Caco-2 (cell line): ENCODE measurements at regions not wholly inside any gene's neighbourhood (a gene's known extent, or its start where the extent isn't known, plus 50 kb on each side); places are given as distances from the start of the nearest gene placed in this dataset.

Experiments
- BruUV-seq: library from RNA; stranded (reverse); fragments of 400-500 nt; replicated peaks from 2 replicates; lab custom pipeline; 2021; lab: Mats Ljungman, UMichigan
- CTCF ChIA-PET: fragments of 300-600 bp; sonication (Branson Sonifier 250); formaldehyde crosslinking; loops from one replicate; lab custom pipeline; 2022; ENCODE audit warnings: antibody characterized with exemption; lab: Charles Lee
- POLR2A ChIA-PET: fragments of 300-600 bp; sonication (Branson Sonifier 250); formaldehyde crosslinking; loops from one replicate; lab custom pipeline; 2022; ENCODE audit warnings: antibody characterized with exemption; lab: Charles Lee
- DNase-seq, 2 experiments: peaks; one replicate each; pipeline versions ENCODE4 v3.0.0 to v3.0.0-alpha.2; 2020 to 2022
- H3K27me3 ChIP-seq: replicated peaks from 2 replicates; pipeline ENCODE4 v1.6.0; 2011; ENCODE audit warnings: low read length; ENCODE audit not compliant: control insufficient read depth, insufficient read depth
- H3K36me3 ChIP-seq: 2 replicates; pipeline ENCODE4 v1.5.1; 2011; ENCODE audit warnings: low read length; ENCODE audit not compliant: control insufficient read depth, insufficient read depth
- H3K4me1 ChIP-seq: fragments of 250-450 bp; sonication (Bioruptor Pico); 2 replicates; pipeline ENCODE4 v1.5.1; 2020; ENCODE audit warnings: mild to moderate bottlenecking
- H3K4me3 ChIP-seq: 2 replicates; pipeline ENCODE4 v1.5.1; 2011; ENCODE audit warnings: low read depth, mild to moderate bottlenecking, control low read depth, low read length
- H3K9me3 ChIP-seq: fragments of 250-450 bp; sonication (Bioruptor Pico); 2 replicates; pipeline ENCODE4 v1.5.1; 2020; ENCODE audit warnings: mild to moderate bottlenecking, moderate library complexity
- H3K27ac Mint-ChIP-seq: one replicate; pipeline ENCODE4 v1.8.0; 2022; ENCODE audit warnings: mixed read lengths; ENCODE audit not compliant: unreplicated experiment
- H3K27me3 Mint-ChIP-seq: one replicate; pipeline ENCODE4 v1.8.0; 2022; ENCODE audit warnings: mixed read lengths; ENCODE audit not compliant: insufficient read depth, unreplicated experiment
- H3K36me3 Mint-ChIP-seq: one replicate; pipeline ENCODE4 v1.8.0; 2022; ENCODE audit warnings: mild to moderate bottlenecking, mixed read lengths; ENCODE audit not compliant: insufficient read depth, unreplicated experiment
- H3K4me1 Mint-ChIP-seq: one replicate; pipeline ENCODE4 v1.8.0; 2022; ENCODE audit warnings: low read depth, mixed read lengths; ENCODE audit not compliant: unreplicated experiment
- H3K4me3 Mint-ChIP-seq: one replicate; pipeline ENCODE4 v1.8.0; 2022; ENCODE audit warnings: mild to moderate bottlenecking, moderate library complexity, mixed read lengths; ENCODE audit not compliant: unreplicated experiment
- H3K9me3 Mint-ChIP-seq: one replicate; pipeline ENCODE4 v1.8.0; 2022; ENCODE audit warnings: mixed read lengths; ENCODE audit not compliant: unreplicated experiment
- intact Hi-C: fragments of 100-400 bp; cut with micrococcal nuclease; formaldehyde crosslinking; loops from one replicate; pipeline ENCODE4 v1.10.0; 2022; ENCODE audit not compliant: unreplicated experiment
- TF ChIP-seq, protein P1 (sequence below), 2 experiments: fragments of 200-600 bp in 1 of 2; IDR thresholded peaks; 1 replicate in 1 of 2; 2 replicates in 1 of 2; pipeline versions ENCODE4 v1.5.1 to v1.8.0; 2011 to 2022; ENCODE audit warnings: antibody characterized with exemption in 1 of 2, control low read depth in 1 of 2, inconsistent platforms in 1 of 2, low read depth in 1 of 2, low read length in 1 of 2, mild to moderate bottlenecking in 1 of 2, moderate library complexity in 1 of 2; ENCODE audit not compliant: insufficient read depth in 1 of 2, severe bottlenecking in 1 of 2, unreplicated experiment in 1 of 2

GRCh38 chr4:66451741-66452140 lies 781.5 kb upstream of the EPHA5 start:
- H3K36me3 ChIP-seq = no peaks in the 10 kb centered on the region
- no peaks in the 10 kb centered on the region for H3K36me3 Mint-ChIP-seq
- ChIA-PET POLR2A (no interaction called here), CTCF (no interaction called here)
- no peak overlapping the region for H3K27ac Mint-ChIP-seq
- H3K4me3 ChIP-seq = no peak overlapping the region
- TF ChIP-seq, protein P1, sequence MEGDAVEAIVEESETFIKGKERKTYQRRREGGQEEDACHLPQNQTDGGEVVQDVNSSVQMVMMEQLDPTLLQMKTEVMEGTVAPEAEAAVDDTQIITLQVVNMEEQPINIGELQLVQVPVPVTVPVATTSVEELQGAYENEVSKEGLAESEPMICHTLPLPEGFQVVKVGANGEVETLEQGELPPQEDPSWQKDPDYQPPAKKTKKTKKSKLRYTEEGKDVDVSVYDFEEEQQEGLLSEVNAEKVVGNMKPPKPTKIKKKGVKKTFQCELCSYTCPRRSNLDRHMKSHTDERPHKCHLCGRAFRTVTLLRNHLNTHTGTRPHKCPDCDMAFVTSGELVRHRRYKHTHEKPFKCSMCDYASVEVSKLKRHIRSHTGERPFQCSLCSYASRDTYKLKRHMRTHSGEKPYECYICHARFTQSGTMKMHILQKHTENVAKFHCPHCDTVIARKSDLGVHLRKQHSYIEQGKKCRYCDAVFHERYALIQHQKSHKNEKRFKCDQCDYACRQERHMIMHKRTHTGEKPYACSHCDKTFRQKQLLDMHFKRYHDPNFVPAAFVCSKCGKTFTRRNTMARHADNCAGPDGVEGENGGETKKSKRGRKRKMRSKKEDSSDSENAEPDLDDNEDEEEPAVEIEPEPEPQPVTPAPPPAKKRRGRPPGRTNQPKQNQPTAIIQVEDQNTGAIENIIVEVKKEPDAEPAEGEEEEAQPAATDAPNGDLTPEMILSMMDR (IDR thresholded peaks at IDR 0.05; ENCODE audit: insufficient read depth in 1 of 2, low read depth in 1 of 2, low read length in 1 of 2, severe bottlenecking in 1 of 2, unreplicated experiment in 1 of 2) = no peak
- no peaks in the 10 kb centered on the region for H3K9me3 Mint-ChIP-seq
- BruUV-seq = no TSS peak
- H3K27me3 ChIP-seq = no peaks in the 10 kb centered on the region
- intact Hi-C loops = no loop called here
- H3K27me3 Mint-ChIP-seq = no peaks in the 10 kb centered on the region
- H3K4me3 Mint-ChIP-seq = no peak overlapping the region
- no peaks in the 10 kb centered on the region for H3K4me1 ChIP-seq
- no peaks in the 10 kb centered on the region for H3K4me1 Mint-ChIP-seq
- no peak for DNase-seq
- H3K9me3 ChIP-seq = no peaks in the 10 kb centered on the region

GRCh38 chr4:66443008-66443407 lies 772.7 kb upstream of the EPHA5 start:
- H3K27me3 ChIP-seq = no peaks in the 10 kb centered on the region
- Mint-ChIP-seq H3K27ac (no peak overlapping the region), H3K4me3 (no peak overlapping the region), H3K4me1 (no peaks in the 10 kb centered on the region), H3K36me3 (no peaks in the 10 kb centered on the region), H3K27me3 (no peaks in the 10 kb centered on the region), H3K9me3 (no peaks in the 10 kb centered on the region)
- TF ChIP-seq, protein P1 (IDR thresholded peaks at IDR 0.05; ENCODE audit: insufficient read depth in 1 of 2, low read depth in 1 of 2, low read length in 1 of 2, severe bottlenecking in 1 of 2, unreplicated experiment in 1 of 2) = no peak
- no peaks in the 10 kb centered on the region for H3K4me1 ChIP-seq
- BruUV-seq = no TSS peak
- ChIA-PET POLR2A (no interaction called here), CTCF (no interaction called here)
- intact Hi-C loops = no loop called here
- no peak overlapping the region for H3K4me3 ChIP-seq
- no peaks in the 10 kb centered on the region for H3K36me3 ChIP-seq
- no peak for DNase-seq
- no peaks in the 10 kb centered on the region for H3K9me3 ChIP-seq

DNA sequence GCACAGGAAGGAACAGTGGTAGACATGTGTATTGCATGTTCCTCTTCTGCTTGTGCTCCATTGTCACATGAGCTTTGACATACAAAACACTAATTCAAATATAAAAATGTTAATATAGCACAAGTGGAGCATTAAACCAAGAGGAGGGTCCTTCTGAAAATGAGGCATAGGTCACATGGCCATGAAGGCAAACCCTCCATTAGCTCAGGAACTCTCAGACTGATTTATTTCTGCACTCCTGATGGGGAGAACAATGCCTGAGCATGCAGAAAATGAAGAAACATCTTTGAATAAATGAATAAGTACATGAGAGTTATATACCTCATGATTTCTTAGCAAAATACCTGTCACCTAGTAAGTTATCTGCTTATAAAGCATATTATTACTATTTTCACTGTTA lies 769.2 kb upstream of the EPHA5 start:
- Histone ChIP-seq H3K36me3 (no peaks in the 10 kb centered on the region), H3K9me3 (no peaks in the 10 kb centered on the region), H3K27me3 (no peaks in the 10 kb centered on the region), H3K4me3 (no peak overlapping the region), H3K4me1 (no peaks in the 10 kb centered on the region)
- intact Hi-C loops = no loop called here
- POLR2A ChIA-PET = no interaction called here
- BruUV-seq = no TSS peak
- Mint-ChIP-seq H3K4me3 (no peak overlapping the region), H3K27me3 (no peaks in the 10 kb centered on the region), H3K4me1 (no peaks in the 10 kb centered on the region), H3K27ac (no peak overlapping the region), H3K36me3 (no peaks in the 10 kb centered on the region), H3K9me3 (no peaks in the 10 kb centered on the region)
- no peak for DNase-seq
- TF ChIP-seq, protein P1 (IDR thresholded peaks at IDR 0.05; ENCODE audit: insufficient read depth in 1 of 2, low read depth in 1 of 2, low read length in 1 of 2, severe bottlenecking in 1 of 2, unreplicated experiment in 1 of 2) = no peak
- CTCF ChIA-PET = no interaction called here
